Heart right ventricle (tissue), 16 donors: ENCODE measurements at regions not wholly inside any gene's neighbourhood (a gene's known extent, or its start where the extent isn't known, plus 50 kb on each side); places are given as distances from the start of the nearest gene placed in this dataset.

ENCODE experiments used
- ATAC-seq, 8 donors: fragments of 200-7000 bp; cut with Tn5 transposase; one replicate each; pipeline ENCODE4 v1.9.1; 2020; ENCODE audit warnings: mild to moderate bottlenecking in 8 of 8, moderate library complexity in 8 of 8, moderate number of reproducible peaks in 1 of 8
- DNase-seq, 2 donors: peaks; one replicate each; pipeline ENCODE4 v3.0.0-alpha.2; 2020
- H3K27ac ChIP-seq, 10 donors: fragments of 200-600 bp; sonication (generic) in 2 of 10; one replicate each; pipeline versions ENCODE4 v1.5.0 to v1.8.0; 2020 to 2022; ENCODE audit warnings: mild to moderate bottlenecking in 3 of 10
- H3K27me3 ChIP-seq, 7 donors: fragments of 200-600 bp; one replicate each; pipeline ENCODE4 v1.8.0; 2021 to 2022; ENCODE audit warnings: mild to moderate bottlenecking in 2 of 7
- H3K36me3 ChIP-seq, 9 donors: fragments of 200-600 bp; sonication (generic) in 1 of 9; one replicate each; pipeline versions ENCODE4 v1.5.0 to v1.8.0; 2020 to 2022; ENCODE audit warnings: mild to moderate bottlenecking in 2 of 9
- H3K4me1 ChIP-seq, 9 donors: fragments of 200-600 bp; sonication (generic) in 1 of 9; one replicate each; pipeline versions ENCODE4 v1.5.0 to v1.8.0; 2020 to 2022; ENCODE audit warnings: mild to moderate bottlenecking in 4 of 9
- H3K4me3 ChIP-seq, 10 donors: fragments of 200-600 bp; sonication (generic) in 2 of 10; one replicate each; pipeline versions ENCODE4 v1.5.0 to v1.8.0; 2020 to 2022; ENCODE audit warnings: mild to moderate bottlenecking in 7 of 10, moderate library complexity in 2 of 10
- H3K9me3 ChIP-seq, 11 donors: fragments of 200-600 bp in 10 of 11; sonication (generic) in 2 of 11; one replicate each; pipeline versions ENCODE4 v1.5.0 to v1.8.0; 2013 to 2022; ENCODE audit warnings: mild to moderate bottlenecking in 2 of 11, control low read depth in 1 of 11, moderate library complexity in 1 of 11
- CTCF ChIP-seq, 9 donors: fragments of 200-600 bp; sonication (generic) in 2 of 9; IDR thresholded peaks; one replicate each; pipeline versions ENCODE4 v1.5.0 to v1.8.0; 2021 to 2022; ENCODE audit warnings: antibody characterized with exemption in 9 of 9, mild to moderate bottlenecking in 5 of 9, moderate library complexity in 1 of 9
- WGBS, 2 donors: extraction: QIAGEN DNeasy Blood & Tissue Kit; methylation state at CpG; one replicate each; pipeline ENCODE4 v1.1.7; 2013; ENCODE audit warnings: inconsistent platforms in 1 of 2; 5-methylcytosine and 5-hydroxymethylcytosine counted together
- intact Hi-C, 10 donors: fragments of 100-400 bp; cut with DNase I; formaldehyde crosslinking; loops; one replicate each; pipeline versions ENCODE4 v1.11.1 to v1.14.2; 2022
- donor health status: Arrhythmogenic right ventricular cardiomyopathy.
- donor health status: ischemic (EF 13 %, LVEDD 7.1; RV severe dilation, severe dysfunction).
- donor health status: healthy with polysubstance abuse.
- donor health status: DM: no; HTN: yes; CAD: no.
- donor health status: DM: no; HTN: no; CAD: no.
- donor health status: ischemic (EF 25% LVEDD 6.9; RV normal size, moderate dysfunction).
- donor health status: ischemic (EF 25% LVEDD 5.7; RV mildly dilated, moderate dysfunction).
- donor health status: healthy.
- donor health status: DM: yes; HTN: yes; CAD: no.
- donor health status: Ischemic cardiomyopathy.
- donor health status: ischemic (EF 35%, LVEDD 5.7; RV mildly dilated, moderate dysfunction).
- donor health status: nonischemic (EF 11% LVEDD 7.7; RV severe dilation, severe dysfunction).
- donor health status: DM: yes; HTN: yes; CAD: no.
- donor health status: PGD.
- donor health status: ischemic (EF 29% LVEDD 5.4; RV normal size, mild dysfunction).
- donor health status: nonischemic (EF 23%, LVEDD 6.1; RV moderate dilation, normal function).

GRCh38 chr5:74332006-74332405, 308.5 kb downstream of the ENC1 start:
- ATAC-seq (no peak), DNase-seq (no peak)
- no peaks in the 10 kb centered on the region for H3K27me3 ChIP-seq
- WGBS, 2 donors, result 93 to 96% methylated on average over 7 of the region's 7 CpGs
- no peak for TF ChIP-seq CTCF (IDR thresholded peaks at IDR 0.05)
- no peak overlapping the region for H3K27ac ChIP-seq
- H3K9me3 ChIP-seq, result no peaks in the 10 kb centered on the region
- intact Hi-C loops, result no loop called here
- H3K4me3 ChIP-seq, result no peak overlapping the region
- H3K4me1 ChIP-seq, result peaks cover 0 to 3% (median 0%) of the 10 kb centered on the region in 9 donors
- H3K36me3 ChIP-seq, result no peaks in the 10 kb centered on the region

GRCh38 chr5:74328221-74328630, 312.3 kb downstream of the ENC1 start:
- TF ChIP-seq CTCF (IDR thresholded peaks at IDR 0.05), result no peak

GRCh38 chr5:74327339-74327685, 313.2 kb downstream of the ENC1 start:
- ATAC-seq, result no peak
- Histone ChIP-seq H3K27me3 (no peaks in the 10 kb centered on the region), H3K4me1 (peaks cover 0 to 10% (median 0%) of the 10 kb centered on the region in 9 donors), H3K27ac (no peak overlapping the region), H3K4me3 (no peak overlapping the region), H3K36me3 (no peaks in the 10 kb centered on the region), H3K9me3 (no peaks in the 10 kb centered on the region)
- intact Hi-C loops, result no loop called here
- DNase-seq, result no peak
- 92% methylated on average over 2 of the region's 2 CpGs for WGBS, 2 donors
- no peak for TF ChIP-seq CTCF (IDR thresholded peaks at IDR 0.05)

More at GRCh38 chr5:74328221-74328630, 312.3 kb downstream of the ENC1 start:
- Histone ChIP-seq H3K27me3 (no peaks in the 10 kb centered on the region), H3K4me1 (peaks cover 0 to 10% (median 0%) of the 10 kb centered on the region in 9 donors), H3K36me3 (no peaks in the 10 kb centered on the region), H3K27ac (no peak overlapping the region), H3K9me3 (no peaks in the 10 kb centered on the region), H3K4me3 (no peak overlapping the region)
- DNase-seq (no peak), ATAC-seq (no peak)
- intact Hi-C loops, result no loop called here
- WGBS, 2 donors, result 93 to 95% methylated on average over 1 of the region's 1 CpG

GRCh38 chr5:74326571-74327338, 313.8 kb downstream of the ENC1 start:
- H3K36me3 ChIP-seq, result no peaks in the 10 kb centered on the region
- peaks cover 0 to 10% (median 0%) of the 10 kb centered on the region in 9 donors for H3K4me1 ChIP-seq
- no peaks in the 10 kb centered on the region for H3K27me3 ChIP-seq
- intact Hi-C loops, result no loop called here
- no peak for TF ChIP-seq CTCF (IDR thresholded peaks at IDR 0.05)
- DNase-seq, result no peak
- no peaks in the 10 kb centered on the region for H3K9me3 ChIP-seq
- no peak for ATAC-seq
- no peak overlapping the region for H3K27ac ChIP-seq
- 82 to 83% methylated on average over 6 of the region's 6 CpGs for WGBS, 2 donors
- H3K4me3 ChIP-seq, result no peak overlapping the region
